ENCODE measurements at regions not wholly inside any gene's neighbourhood (a gene's known extent, or its start where the extent isn't known, plus 50 kb on each side); places are given as distances from the start of the nearest gene placed in this dataset.

DNA sequence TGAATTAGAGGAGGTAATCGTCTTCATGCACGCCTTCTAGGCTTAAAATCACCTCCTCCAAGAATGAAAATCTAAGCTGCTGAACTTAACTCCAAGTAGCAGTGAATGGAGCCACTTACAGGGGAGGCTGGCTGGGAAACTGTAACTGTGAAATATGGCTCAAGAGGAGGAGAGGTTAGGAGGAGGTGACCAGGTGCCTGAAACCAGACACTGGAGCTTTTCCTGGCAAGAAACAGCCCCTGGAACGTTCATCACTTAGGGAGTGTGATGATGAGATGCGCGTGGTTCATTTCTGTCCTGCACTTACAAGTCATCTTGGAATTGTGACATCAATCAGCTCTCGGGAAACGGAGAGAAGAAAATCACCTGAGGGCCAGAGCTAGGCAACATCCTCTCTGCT lies 62.3 kb upstream of the TMEM132C start:
- Histone ChIP-seq H3K36me3 (ENCODE audit: control insufficient read depth, insufficient read depth, low read length) (no peaks in the 10 kb centered on the region), H3K27me3 (replicated peaks; ENCODE audit: control insufficient read depth, insufficient read depth, low read length) (no peaks in the 10 kb centered on the region), H3K4me3 (replicated peaks; ENCODE audit: low read depth, low read length) (no peak overlapping the region)
- no peak for DNase-seq (ENCODE audit: extremely low read depth, insufficient read length)
- TF ChIP-seq CTCF (IDR thresholded peaks at IDR 0.05; ENCODE audit: insufficient read depth, low read length, poor library complexity, severe bottlenecking) = no peak

GRCh38 chr12:128205145-128205544 lies 61.8 kb upstream of the TMEM132C start:
- no peaks in the 10 kb centered on the region for H3K36me3 ChIP-seq (ENCODE audit: control insufficient read depth, insufficient read depth, low read length)
- no peak overlapping the region for H3K4me3 ChIP-seq (replicated peaks; ENCODE audit: low read depth, low read length)
- no peak for DNase-seq (ENCODE audit: extremely low read depth, insufficient read length)
- no peaks in the 10 kb centered on the region for H3K27me3 ChIP-seq (replicated peaks; ENCODE audit: control insufficient read depth, insufficient read depth, low read length)
- no peak for TF ChIP-seq CTCF (IDR thresholded peaks at IDR 0.05; ENCODE audit: insufficient read depth, low read length, poor library complexity, severe bottlenecking)

DNA sequence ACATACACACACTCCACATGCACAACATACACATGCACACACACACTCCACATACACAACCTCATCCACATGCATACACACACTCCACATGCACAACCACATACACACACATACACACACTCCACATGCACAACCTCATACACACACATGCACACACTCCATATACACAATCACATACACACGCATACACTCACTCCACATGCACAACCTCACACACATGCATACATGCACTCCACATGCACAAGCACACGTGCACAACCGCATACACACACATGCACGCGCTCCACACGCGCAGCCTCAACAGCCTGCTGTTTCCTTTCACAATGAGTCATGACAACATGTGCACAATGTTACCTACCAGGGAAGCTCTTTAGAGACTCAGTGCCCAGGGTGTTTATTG lies 61.2 kb upstream of the TMEM132C start:
- DNase-seq (ENCODE audit: extremely low read depth, insufficient read length) = no peak
- no peaks in the 10 kb centered on the region for H3K27me3 ChIP-seq (replicated peaks; ENCODE audit: control insufficient read depth, insufficient read depth, low read length)
- no peaks in the 10 kb centered on the region for H3K36me3 ChIP-seq (ENCODE audit: control insufficient read depth, insufficient read depth, low read length)
- H3K4me3 ChIP-seq (replicated peaks; ENCODE audit: low read depth, low read length) = no peak overlapping the region
- no peak for TF ChIP-seq CTCF (IDR thresholded peaks at IDR 0.05; ENCODE audit: insufficient read depth, low read length, poor library complexity, severe bottlenecking)

Data from GM06990 (cell line).